ENCODE measurements at regions not wholly inside any gene's neighbourhood (a gene's known extent, or its start where the extent isn't known, plus 50 kb on each side); places are given as distances from the start of the nearest gene placed in this dataset.

DNA sequence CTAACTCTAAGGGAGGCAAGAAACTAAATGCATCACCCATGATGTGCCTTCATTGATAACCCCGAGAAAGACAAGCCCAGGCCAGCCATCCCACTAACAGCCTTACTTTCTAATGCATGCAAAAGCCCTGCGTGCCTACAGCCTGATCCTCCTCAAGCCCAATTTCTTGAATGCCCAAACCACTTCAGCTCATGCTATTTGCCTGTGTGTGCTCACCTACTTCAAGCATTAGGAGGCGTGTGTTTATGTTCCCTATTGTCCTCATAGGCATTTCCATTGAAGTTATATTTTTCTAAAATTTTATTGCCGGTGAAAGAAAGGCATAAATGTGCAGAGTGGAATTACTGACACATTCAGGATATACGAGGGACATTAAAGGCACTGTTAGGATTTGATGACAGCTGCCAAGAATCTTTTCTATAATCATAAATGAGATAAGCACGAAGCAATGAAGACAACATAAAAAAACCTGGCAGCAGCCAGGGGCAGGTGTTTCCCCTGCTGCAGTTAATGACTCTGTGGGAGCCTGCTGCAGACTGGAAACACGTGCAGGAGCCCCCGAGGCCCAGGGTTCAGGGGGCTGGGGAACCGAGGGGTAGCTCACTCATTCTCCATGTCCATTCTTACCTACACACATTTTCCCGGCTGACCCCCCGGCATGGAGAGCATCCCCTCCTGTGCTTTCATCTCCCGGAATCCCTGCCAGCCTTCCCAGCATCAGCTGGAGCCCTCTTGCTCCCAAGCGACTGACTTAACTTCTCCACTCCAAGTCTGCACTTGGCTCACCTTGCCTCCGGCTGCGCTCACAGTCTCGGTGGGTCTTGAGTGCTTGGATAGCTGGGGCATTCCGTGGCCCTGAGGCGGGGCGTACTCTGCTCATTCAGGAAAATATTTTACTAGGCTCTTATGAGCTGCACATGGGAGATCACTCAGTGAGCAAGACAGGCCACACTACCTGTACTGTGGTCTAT is 292.3 kb upstream of the SIX2 start:
- DNase-seq (ENCODE audit: low read depth): no peak

DNA sequence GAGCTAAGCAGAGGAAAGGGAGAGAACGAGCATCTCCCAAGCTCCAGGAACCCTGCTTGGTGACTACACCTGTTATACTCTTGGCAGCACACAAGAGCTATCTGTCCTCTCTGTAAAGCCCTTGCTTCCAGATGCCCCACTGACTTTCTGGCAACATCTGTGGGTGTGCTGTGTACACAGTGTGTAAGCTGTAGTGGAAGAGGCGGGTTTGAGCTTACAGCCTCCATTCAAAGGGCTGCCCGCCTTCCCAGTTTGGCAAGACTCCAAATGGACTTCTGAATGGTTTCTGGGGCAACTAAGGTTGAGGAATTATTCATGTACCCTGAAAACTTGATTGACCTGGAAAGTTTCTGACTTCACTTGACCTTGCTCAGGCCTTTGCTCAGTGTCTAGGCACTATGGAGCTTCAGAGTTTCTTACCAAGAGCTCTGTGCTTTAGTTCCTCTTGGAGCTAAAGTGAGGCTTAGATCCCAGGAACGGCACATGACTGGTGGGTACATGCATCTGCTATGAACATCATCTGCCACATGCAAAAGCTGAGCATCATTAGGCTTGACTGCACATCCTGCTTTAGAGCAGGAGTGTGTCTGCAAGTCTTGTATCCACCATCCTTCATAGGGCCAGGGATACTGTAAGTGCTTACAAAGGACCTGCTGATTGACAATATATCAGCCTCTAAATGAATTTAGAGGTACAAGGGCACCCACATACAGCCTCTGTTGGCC is 290.9 kb upstream of the SIX2 start:
- DNase-seq (ENCODE audit: low read depth): no peak

GRCh38 chr2:45299361-45299760 is 290.1 kb upstream of the SIX2 start:
- DNase-seq (ENCODE audit: low read depth): no peak

DNA sequence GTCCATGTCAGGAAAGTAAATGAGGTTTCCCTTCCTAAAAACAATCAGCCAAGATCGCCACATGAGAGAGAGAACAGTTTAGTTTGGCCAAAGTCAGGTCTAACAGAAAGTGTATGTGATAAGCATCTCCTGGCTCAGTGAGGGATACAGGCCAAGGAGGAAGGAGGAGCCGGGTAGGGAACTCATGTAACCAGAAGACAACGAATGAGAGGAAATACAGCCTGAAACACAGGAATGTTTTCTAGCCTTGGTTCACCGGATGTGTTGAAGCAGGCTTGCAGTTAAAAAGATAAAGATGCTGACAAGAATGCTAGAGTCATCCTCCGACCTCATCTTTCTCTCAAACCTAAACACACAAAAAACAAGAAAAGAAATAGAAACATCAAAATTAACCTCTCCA is 283.9 kb upstream of the SIX2 start:
- DNase-seq (ENCODE audit: low read depth): no peak

DNA sequence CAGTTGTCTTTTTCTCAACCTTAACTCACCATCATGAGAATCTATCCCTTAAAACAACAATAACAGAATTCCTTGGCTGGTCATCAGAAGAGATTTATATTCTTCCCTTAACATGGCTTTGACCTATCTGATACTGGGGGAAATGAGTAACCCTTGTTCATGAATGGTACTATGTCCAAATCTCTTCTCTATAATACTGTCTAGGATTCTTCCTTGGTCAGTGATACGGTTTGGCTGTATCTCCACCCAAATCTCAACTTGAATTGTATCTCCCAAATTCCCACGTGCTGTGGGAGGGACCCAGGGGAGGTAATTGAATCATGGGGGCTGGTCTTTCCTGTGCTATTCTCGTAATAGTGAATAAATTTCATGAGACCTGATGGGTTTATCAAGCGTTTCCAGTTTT is 282.0 kb upstream of the SIX2 start:
- peak; percentile 31 for DNase-seq (ENCODE audit: low read depth)

DNA sequence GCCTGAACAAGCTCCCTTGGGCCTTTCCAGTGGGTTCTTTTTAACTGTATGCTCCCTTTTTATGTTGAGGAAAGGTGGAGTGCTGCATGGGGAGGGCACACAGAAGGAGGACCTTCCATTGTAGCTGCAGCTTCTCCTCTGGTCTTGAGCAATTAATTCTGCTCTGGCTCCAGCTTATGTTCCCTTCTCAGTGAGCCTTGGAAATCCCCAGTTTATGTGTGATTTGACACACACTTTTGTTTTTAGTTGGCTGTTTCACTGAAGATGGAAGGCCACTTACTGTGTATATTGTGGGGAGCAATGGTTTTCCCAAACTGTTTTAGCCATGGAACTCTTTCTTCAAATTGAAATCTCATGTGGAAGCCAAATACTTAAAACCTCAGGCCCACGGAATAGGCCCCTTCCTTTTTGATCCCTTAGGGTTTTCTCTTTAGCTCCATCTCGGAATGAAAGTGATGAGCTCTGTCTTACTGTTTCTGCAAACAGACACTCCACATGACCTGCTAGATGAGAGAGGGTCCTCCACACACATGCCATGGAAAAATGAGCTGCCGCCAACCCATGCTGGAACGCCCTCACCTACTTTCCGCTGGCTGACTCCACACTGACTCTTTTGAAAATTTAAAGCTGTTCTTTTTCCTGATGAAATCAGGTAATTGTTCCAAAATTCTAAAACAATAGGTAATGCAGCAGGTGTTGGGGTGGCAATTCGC is 280.9 kb upstream of the SIX2 start:
- DNase-seq (ENCODE audit: low read depth): no peak

GRCh38 chr2:45288532-45289417 is 279.5 kb upstream of the SIX2 start:
- DNase-seq (ENCODE audit: low read depth): no peak

DNA sequence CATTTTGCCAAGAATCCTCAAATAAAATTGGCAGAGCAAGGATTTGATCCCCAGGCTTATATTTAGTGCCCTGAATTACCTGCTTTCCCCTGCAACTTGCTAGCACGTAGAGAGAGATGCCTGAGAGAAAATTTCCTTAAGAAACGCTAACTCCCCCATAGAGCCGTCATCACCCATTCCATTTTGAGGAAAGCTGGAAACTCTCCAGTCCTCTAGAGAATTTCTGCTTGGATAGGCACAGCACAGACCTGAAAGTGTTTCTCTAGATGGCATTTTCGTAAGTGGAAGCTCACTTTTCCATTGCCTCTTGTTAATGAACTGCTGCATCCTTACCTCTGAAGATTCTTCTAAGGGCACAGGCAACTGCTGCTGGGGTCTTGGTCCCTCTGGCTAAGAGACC is 277.8 kb upstream of the SIX2 start:
- DNase-seq (ENCODE audit: low read depth): no peak

DNA sequence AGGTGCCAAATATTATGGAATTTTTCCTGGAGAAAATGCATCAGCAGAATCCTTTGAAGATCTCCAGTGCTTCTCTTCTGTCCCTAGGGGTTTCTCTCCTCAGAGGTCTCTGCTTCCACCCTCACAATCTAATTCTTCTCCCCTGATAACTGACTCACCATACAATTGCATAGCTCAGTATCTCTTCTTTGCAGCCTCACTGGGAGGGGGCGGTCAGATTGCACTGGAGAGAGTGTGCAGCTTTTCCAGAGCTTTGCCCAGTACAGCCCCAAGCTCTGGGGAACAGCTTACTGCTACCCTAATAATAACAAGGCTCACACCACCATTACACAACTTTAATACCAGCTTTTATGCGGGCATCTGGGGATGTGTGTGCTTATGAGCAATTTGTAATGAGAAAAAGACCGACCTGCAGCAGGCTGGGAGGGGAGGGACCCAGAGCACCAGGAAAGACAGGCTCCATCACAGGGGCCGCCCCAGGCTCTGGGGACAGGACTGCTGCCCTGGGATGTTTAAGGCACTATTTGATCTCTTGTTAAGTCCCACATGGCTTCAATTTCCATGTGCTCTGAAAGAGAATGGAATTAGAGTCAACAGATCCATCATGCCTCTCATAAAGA is 276.6 kb upstream of the SIX2 start:
- DNase-seq (ENCODE audit: low read depth): no peak

DNA sequence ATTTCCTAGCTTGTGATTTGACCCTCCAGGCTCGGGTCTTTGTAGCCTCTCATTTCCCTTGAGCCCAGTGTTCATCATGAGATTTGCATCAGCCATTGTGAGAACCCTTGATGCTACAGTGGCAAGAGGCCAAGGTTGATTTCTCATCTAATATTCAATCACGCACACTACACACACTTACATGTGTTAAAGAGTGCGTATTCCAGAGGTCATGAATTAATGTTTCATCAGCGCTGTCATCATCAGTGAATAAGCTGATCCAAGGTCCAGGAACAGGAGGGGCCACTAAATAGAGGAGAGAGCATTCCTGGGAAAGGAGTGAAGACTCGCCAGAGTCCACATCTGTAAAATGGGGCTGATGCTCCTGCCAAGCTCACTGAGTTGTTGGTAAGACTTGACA is 276.1 kb upstream of the SIX2 start:
- DNase-seq (ENCODE audit: low read depth): peak; percentile 34

- no peak for DNase-seq (ENCODE audit: low read depth)
Measured at GRCh38 chr2:45284621-45284995, 275.4 kb upstream of the SIX2 start.

GRCh38 chr2:45283764-45284620 is 274.7 kb upstream of the SIX2 start:
- peak; percentile 79 for DNase-seq (ENCODE audit: low read depth)

DNA sequence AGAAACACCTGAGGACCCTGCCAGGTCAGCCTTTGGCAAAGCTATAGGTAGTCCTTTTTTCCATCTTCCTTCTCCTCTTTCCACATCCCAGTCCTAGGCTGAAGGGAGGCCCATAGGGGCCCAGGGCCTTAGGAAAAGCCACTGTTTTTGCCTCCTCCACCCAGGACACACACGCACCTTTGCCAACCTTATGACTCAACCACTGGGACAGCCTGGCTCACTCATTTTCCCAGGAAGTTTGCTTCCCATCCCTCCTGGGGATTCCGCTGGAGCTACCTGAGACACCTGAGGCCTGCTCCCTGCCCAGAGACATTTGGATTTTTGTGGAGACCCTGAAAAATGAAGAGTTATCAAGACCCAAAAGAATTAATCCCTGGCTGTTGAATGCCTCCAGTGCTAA is 273.4 kb upstream of the SIX2 start:
- DNase-seq (ENCODE audit: low read depth): no peak

DNA sequence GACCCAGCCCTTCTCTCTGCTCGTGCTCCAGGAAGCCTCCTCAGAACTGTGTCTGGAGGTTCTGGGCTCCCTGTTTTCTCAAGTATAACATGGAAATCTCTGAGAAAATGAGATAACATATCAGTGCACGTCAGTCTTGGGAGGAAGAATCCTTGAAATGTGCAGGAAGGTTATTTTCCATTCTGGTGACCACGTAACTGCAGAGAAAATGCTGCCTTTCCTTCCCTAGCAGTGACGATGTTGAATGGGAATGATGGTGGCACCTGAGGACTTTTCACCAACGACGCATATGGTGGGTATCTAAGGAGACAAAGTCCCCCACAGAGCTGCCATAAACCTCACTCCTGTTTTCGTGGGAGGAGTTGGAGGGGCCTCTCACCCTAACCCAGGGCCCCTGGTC is 272.1 kb upstream of the SIX2 start:
- no peak for DNase-seq (ENCODE audit: low read depth)

- no peak for DNase-seq (ENCODE audit: low read depth)
Measured at GRCh38 chr2:45280794-45281193, 271.5 kb upstream of the SIX2 start.

DNA sequence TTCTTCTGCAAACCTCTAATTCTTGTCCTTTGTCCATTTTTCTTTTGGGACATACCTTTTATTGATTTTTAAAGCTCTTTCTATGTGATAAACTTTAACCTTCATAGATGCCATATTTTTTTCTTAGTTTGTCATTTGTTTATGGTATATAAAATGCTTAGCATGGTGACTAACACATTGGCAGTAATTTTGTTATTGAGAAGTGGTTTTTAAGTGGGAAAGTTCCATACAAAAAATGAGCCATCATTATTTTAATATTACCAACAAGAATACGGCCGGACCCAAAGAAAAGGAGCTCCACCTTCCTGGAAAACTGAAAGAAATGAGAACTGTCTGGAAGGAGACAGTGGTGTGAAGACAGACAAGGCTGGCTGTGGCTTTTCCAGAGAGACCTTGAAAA is 270.1 kb upstream of the SIX2 start:
- no peak for DNase-seq (ENCODE audit: low read depth)

DNA sequence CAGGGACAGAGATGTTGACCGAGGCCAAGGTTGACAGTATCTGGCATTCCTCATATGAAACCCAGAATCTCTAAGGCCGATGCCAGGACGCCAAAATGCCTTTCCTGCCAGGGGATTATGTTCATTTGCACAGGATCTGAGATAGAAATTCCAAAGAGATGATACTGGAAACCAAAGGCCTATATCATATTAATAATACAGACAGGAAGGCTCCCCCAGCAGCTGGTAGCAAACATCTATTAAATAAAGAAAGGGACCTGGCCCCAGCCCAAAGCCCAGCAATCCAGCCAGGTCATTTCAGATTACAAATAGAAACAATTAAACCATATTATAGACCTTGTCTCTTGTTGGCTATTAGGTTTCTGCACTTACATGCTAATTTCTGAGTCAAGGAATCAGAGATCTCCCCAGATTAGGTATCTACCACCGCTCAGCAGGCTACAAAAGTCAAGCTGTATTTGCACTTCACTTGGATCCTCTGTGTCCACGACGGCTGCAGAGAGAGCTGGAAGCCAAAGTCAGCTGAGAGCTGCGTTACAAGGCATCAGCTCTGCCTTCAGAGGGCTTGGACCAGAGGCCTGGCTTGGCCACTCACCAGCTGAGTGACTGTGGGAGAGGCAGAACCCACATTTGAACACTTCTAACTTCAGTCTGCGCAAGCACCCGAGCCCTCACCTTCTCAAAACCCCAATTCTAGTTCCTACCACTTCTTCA is 269.3 kb upstream of the SIX2 start:
- no peak for DNase-seq (ENCODE audit: low read depth)

DNA sequence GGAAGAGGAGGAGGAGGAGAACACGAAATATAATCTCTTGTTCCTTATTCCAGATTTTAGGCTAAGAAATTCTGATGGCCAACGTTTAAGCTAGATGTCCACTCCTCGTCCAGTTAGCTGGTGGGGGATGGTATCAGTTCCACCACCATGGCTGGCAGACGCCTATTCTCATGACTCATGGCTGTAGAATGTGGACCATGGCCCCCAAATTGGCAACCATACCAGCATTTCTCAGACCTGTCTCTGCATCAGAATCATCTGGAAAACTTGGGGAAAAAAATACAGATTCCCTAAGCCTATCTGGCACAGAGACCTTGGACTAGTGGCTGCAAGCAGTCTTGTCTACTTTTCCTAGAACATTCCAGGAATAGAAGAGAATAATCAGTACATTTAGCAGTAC is 267.7 kb upstream of the SIX2 start:
- no peak for DNase-seq (ENCODE audit: low read depth)

GRCh38 chr2:45275806-45276205 is 266.6 kb upstream of the SIX2 start:
- no peak for DNase-seq (ENCODE audit: low read depth)

Measured in stromal cell of bone marrow (primary cell).